Common myeloid progenitor, CD34-positive (primary cell): ENCODE measurements at regions not wholly inside any gene's neighbourhood (a gene's known extent, or its start where the extent isn't known, plus 50 kb on each side); places are given as distances from the start of the nearest gene placed in this dataset.

ENCODE experiments used
- CTCF ChIA-PET: fragments of 350-600 bp; sonication (Branson Sonifier 250); formaldehyde crosslinking; loops from one replicate; lab custom pipeline; 2021; ENCODE audit warnings: antibody characterized with exemption; lab: Charles Lee
- POLR2A ChIA-PET: fragments of 350-600 bp; sonication (Branson Sonifier 250); formaldehyde crosslinking; loops from one replicate; lab custom pipeline; 2021; ENCODE audit warnings: antibody characterized with exemption; lab: Charles Lee
- DNase-seq, 3 donors: peaks; one replicate each; pipeline versions ENCODE4 v3.0.0 to v3.0.0-alpha.2; 2013
- H3K27ac ChIP-seq, 2 experiments: 1 replicate in 1 of 2; 2 replicates in 1 of 2; pipeline ENCODE4 v1.7.0; 2013; ENCODE audit warnings: inconsistent platforms in 2 of 2, low read length in 2 of 2, mild to moderate bottlenecking in 2 of 2, low read depth in 1 of 2, moderate library complexity in 1 of 2; ENCODE audit not compliant: severe bottlenecking in 2 of 2, insufficient read depth in 1 of 2, poor library complexity in 1 of 2
- H3K27me3 ChIP-seq, 5 experiments: replicated peaks in 2 of 5; 1 replicate in 3 of 5; 2 replicates in 2 of 5; pipeline versions ENCODE4 v1.6.1 to v1.7.0; 2013; ENCODE audit warnings: low read length in 4 of 5, mild to moderate bottlenecking in 2 of 5, moderate library complexity in 2 of 5, inconsistent platforms in 1 of 5; ENCODE audit not compliant: insufficient read depth in 5 of 5, control insufficient read depth in 4 of 5
- H3K36me3 ChIP-seq, 4 experiments: 1 replicate in 2 of 4; 2 replicates in 2 of 4; pipeline versions ENCODE4 v1.6.1 to v1.7.0; 2013; ENCODE audit warnings: low read length in 3 of 4, control low read depth in 1 of 4, mild to moderate bottlenecking in 1 of 4; ENCODE audit not compliant: control insufficient read depth in 4 of 4, insufficient read depth in 4 of 4
- H3K4me1 ChIP-seq, 4 experiments: 1 replicate in 3 of 4; 2 replicates in 1 of 4; pipeline versions ENCODE4 v1.6.1 to v1.7.1; 2013; ENCODE audit warnings: low read length in 3 of 4, mild to moderate bottlenecking in 3 of 4, control low read depth in 1 of 4, inconsistent platforms in 1 of 4, moderate library complexity in 1 of 4; ENCODE audit not compliant: control insufficient read depth in 4 of 4, insufficient read depth in 4 of 4; ENCODE audit errors: control extremely low read depth in 1 of 4
- H3K4me3 ChIP-seq, 7 experiments: 1 replicate in 4 of 7; 2 replicates in 3 of 7; pipeline versions ENCODE4 v1.5.1 to v1.7.0; 2013; ENCODE audit warnings: mild to moderate bottlenecking in 7 of 7, low read length in 6 of 7, moderate library complexity in 6 of 7, inconsistent platforms in 2 of 7, low read depth in 2 of 7, control low read depth in 1 of 7; ENCODE audit not compliant: insufficient read depth in 4 of 7, control insufficient read depth in 1 of 7; ENCODE audit errors: extremely low read depth in 1 of 7
- H3K9me3 ChIP-seq, 5 experiments: 1 replicate in 4 of 5; 2 replicates in 1 of 5; pipeline versions ENCODE4 v1.6.1 to v1.7.1; 2013; ENCODE audit warnings: low read length in 4 of 5, mild to moderate bottlenecking in 2 of 5, inconsistent platforms in 1 of 5, low read depth in 1 of 5, moderate library complexity in 1 of 5; ENCODE audit not compliant: control insufficient read depth in 4 of 5, insufficient read depth in 2 of 5; ENCODE audit errors: control extremely low read depth in 1 of 5
- WGBS: methylation state at CpG from one replicate; pipeline ENCODE4 v1.1.5; 2013; ENCODE audit not compliant: insufficient coverage; 5-methylcytosine and 5-hydroxymethylcytosine counted together

GRCh38 chr1:22380024-22380785, 71.4 kb upstream of the ZBTB40 start:
- POLR2A ChIA-PET: no interaction called here
- Histone ChIP-seq H3K9me3 (no peaks in the 10 kb centered on the region), H3K36me3 (no peaks in the 10 kb centered on the region), H3K4me3 (no peak overlapping the region), H3K4me1 (no peaks in the 10 kb centered on the region), H3K27me3 (peaks cover 0 to 63% (median 14%) of the 10 kb centered on the region in 5 experiments), H3K27ac (no peak overlapping the region)
- CTCF ChIA-PET: no interaction called here
- 92% methylated on average over 2 of the region's 10 CpGs for WGBS
- no peak for DNase-seq

- H3K4me1 ChIP-seq: no peaks in the 10 kb centered on the region
- no peaks in the 10 kb centered on the region for H3K9me3 ChIP-seq
- 87% methylated on average over 21 of the region's 22 CpGs for WGBS
- H3K4me3 ChIP-seq: no peak overlapping the region
- peaks cover 4 to 75% (median 21%) of the 10 kb centered on the region in 5 experiments for H3K27me3 ChIP-seq
- H3K27ac ChIP-seq: no peak overlapping the region
- ChIA-PET POLR2A (no interaction called here), CTCF (interaction anchor here (0.8 kb wide), 1 partner anchor 33 kb away, joined by 3 read pairs; no protein-coding TSS in a partner anchor)
- DNase-seq: no peak
- H3K36me3 ChIP-seq: no peaks in the 10 kb centered on the region
Measured at GRCh38 chr1:22383526-22384294, 67.9 kb upstream of the ZBTB40 start.

GRCh38 chr1:22385537-22385936, 66.1 kb upstream of the ZBTB40 start:
- Histone ChIP-seq H3K27me3 (peaks cover 4 to 74% (median 26%) of the 10 kb centered on the region in 5 experiments), H3K27ac (no peak overlapping the region), H3K4me1 (no peaks in the 10 kb centered on the region), H3K36me3 (no peaks in the 10 kb centered on the region), H3K9me3 (no peaks in the 10 kb centered on the region), H3K4me3 (no peak overlapping the region)
- DNase-seq: no peak
- ChIA-PET CTCF (no interaction called here), POLR2A (no interaction called here)
- WGBS: 92% methylated on average over 4 of the region's 4 CpGs

- Histone ChIP-seq H3K36me3 (no peaks in the 10 kb centered on the region), H3K4me3 (no peak overlapping the region), H3K4me1 (no peaks in the 10 kb centered on the region), H3K27me3 (peaks cover 4 to 81% (median 32%) of the 10 kb centered on the region in 5 experiments), H3K27ac (no peak overlapping the region), H3K9me3 (no peaks in the 10 kb centered on the region)
- no peak for DNase-seq
- 91% methylated on average over 3 of the region's 3 CpGs for WGBS
- CTCF ChIA-PET: interaction anchor here (0.8 to 1.8 kb wide), 2 partner anchors 20 to 31 kb away, joined by 3 to 5 read pairs; no protein-coding TSS in a partner anchor
- POLR2A ChIA-PET: no interaction called here
Measured at GRCh38 chr1:22386774-22387173, 64.9 kb upstream of the ZBTB40 start.

- Histone ChIP-seq H3K36me3 (no peaks in the 10 kb centered on the region), H3K4me3 (no peak overlapping the region), H3K4me1 (no peaks in the 10 kb centered on the region), H3K27me3 (peaks cover 4 to 78% (median 32%) of the 10 kb centered on the region in 5 experiments), H3K27ac (no peak overlapping the region), H3K9me3 (no peaks in the 10 kb centered on the region)
- ChIA-PET POLR2A (no interaction called here), CTCF (interaction anchor here (1.8 kb wide), 1 partner anchor 21 kb away, joined by 5 read pairs; no protein-coding TSS in a partner anchor)
- no peak for DNase-seq
- WGBS: 82% methylated on average over 11 of the region's 13 CpGs
Measured at GRCh38 chr1:22387919-22388580, 63.6 kb upstream of the ZBTB40 start.

- Histone ChIP-seq H3K27ac (no peak overlapping the region), H3K36me3 (no peaks in the 10 kb centered on the region), H3K27me3 (peaks cover 7 to 77% (median 35%) of the 10 kb centered on the region in 5 experiments), H3K9me3 (no peaks in the 10 kb centered on the region), H3K4me3 (no peak overlapping the region), H3K4me1 (no peaks in the 10 kb centered on the region)
- CTCF ChIA-PET: no interaction called here
- 86% methylated on average over 17 of the region's 19 CpGs for WGBS
- POLR2A ChIA-PET: no interaction called here
- no peak for DNase-seq
Measured at GRCh38 chr1:22388671-22389450, 62.8 kb upstream of the ZBTB40 start.
